Middle frontal gyrus (tissue), 1 donor: ENCODE measurements at regions not wholly inside any gene's neighbourhood (a gene's known extent, or its start where the extent isn't known, plus 50 kb on each side); places are given as distances from the start of the nearest gene placed in this dataset.

Experiments used
- DNase-seq: peaks from one replicate; pipeline ENCODE4 v3.0.0-alpha.2; 2015; ENCODE audit warnings: low spot score; ENCODE audit errors: extremely low spot score

DNA sequence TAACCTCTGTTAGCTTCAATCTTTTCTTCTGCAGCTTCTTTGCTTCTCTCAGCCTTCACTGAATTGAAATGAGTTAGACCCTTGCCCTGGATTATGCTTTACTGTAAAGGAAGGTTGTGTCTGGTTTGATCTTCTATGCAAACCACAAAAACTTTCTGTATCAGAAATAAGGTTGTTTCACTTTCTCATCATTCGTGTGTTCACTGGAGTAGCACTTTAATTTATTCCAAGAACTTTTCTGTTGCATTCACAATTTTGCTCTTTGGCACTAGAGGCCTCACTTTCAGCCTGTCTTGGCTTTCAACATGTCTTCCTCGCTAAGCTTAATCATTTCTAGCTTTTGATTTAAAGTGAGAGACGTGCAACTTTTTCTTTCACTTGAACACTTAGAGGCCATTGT is 365.3 kb downstream of the TDRD15 start:
- DNase-seq = no peak

DNA sequence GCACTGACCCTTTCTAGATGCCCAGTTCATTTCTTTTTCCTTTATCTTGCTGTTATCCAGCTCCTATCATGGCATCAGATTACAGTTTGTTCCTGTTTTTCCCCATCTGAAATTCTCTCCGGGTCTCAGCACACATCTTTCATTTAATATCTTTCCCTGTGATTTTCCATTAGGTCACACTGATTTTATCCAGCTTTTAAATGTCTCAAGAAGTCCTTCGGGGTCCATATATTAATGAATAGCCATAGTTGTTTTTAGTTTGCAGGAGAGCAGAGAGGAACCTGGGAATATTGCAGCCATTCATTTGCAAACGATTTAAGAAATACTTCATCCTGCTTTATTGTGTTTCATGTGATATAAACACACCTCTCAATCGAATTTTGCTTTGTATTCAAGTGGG is 374.2 kb downstream of the TDRD15 start:
- no peak for DNase-seq

DNA sequence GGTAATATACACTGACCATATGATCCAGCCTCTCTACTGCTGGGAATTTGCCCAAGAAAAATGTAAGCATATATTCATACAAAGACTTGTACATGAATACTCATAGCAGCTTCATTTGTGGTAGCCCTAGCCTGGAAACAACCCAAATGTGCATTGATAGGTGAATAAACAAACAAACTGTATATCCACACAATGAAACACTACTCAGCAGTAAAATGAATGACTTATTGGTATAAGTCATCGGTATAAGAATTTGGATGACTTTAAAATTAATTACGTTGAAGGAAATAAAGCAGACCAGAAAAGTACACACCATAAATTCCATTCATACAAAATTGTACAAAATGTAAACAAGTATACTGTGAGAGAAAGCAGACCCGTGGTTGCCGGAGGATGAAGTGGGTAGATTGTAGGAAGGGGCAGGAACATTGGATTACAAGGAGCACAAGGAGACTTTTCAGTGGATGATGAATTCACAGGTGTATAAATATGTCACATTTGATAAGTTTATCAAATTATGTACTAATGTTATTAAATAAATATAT is 376.7 kb downstream of the TDRD15 start:
- DNase-seq = no peak

DNA sequence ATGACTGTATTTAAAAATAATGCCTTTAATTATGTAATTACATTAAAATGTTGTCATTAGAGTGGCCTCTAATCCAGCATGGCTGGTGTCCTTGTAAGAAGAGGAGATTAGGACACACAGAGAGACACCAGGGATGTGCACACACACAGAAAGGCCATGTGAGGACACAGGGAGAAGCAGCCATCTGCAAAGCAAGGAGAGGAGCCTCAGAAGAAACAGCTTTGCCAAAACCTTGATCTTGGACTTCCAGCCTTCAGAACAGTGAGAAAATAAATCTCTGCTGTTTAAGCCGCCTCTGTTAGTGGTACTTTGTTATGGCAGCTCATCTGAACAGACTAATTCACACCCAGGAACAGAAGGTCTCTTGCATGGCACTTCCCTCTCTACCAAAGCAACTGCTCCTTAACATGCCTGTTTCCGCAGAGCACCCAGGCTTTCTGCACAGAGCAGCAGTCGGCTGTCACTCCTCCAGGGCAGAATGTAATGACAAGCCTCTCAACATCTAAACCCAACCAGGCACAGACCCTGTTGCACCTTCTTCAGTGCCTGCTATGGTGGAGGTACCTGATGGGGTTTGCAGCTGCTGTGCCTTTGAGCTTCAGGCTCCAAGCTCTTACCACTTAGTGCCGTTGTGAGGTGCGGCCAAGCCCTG is 377.7 kb downstream of the TDRD15 start:
- no peak for DNase-seq

DNA sequence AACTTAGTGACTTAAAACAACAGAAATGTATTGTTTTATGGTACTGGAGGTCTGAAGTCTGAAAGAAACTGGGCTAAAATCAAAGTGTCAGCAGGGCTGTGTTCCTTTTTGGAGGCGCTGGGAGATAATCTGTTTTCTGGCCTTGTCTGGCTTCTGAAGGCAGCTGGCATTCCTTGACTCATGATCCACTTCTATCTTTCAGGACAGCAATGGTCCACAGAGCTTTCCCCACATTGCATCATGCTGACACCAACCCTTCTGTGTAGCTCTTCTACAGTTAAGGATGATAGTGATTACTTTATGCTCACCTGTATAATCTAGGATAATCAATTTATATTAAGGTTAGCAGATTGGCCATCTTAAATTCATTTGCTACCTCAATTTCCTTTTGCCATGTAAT is 392.1 kb downstream of the TDRD15 start:
- DNase-seq = no peak

DNA sequence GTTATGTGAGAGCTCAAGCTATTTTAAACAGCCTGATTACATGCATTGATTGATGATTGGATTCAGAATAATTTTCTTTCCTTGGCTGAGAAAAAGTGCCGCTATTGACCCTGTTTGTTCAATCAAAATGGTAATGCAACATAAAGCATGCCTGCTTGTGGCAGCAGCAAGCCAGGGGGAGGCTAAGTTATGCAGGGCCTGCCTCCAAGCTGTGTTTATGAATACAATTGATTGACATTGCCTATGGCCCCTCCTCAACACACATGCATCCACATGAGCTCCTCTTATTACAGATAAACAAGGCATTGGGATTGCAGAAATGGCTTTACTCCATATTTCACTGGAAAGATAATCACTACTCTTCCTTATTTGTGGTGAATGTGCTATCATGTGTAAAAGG is 395.6 kb downstream of the TDRD15 start:
- DNase-seq = no peak

DNA sequence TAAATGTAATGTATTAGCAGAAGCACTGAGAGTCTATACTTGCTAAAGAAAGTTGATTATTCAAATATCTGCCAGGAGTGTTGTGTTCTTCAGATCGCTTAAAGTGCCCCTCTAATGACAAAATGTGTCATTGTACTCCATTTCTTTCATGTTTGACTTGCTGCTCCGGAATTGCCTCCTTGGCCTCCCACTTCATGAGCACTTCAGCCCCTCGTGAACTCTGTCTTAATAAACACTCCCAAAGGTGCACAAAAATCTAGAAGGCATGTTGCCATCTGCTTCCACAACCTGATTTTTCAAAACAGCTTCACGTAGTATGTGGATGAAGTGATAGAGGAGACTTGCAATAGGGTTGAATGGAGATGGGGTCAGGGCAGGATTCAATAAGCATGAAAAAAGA is 396.1 kb downstream of the TDRD15 start:
- no peak for DNase-seq

DNA sequence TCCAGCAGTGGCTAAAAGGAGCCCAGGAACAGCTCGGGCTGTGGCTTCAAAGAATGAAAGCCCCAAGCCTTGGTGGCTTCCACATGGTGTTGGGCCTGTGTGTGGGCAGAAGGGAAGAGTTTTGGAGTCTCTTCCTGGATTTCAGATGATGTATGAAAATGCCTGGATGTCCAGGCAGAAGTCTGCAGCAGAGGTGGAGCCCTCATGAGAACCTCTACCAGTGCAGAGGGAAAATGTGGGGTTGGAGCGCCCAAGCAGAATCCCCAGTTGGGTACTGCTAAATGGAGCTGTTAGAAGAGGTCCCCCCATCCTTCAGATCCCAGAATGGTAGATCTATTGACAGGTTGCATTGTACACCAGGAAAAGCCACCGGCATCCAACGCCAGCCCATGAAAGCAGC is 412.1 kb downstream of the TDRD15 start:
- DNase-seq = no peak

DNA sequence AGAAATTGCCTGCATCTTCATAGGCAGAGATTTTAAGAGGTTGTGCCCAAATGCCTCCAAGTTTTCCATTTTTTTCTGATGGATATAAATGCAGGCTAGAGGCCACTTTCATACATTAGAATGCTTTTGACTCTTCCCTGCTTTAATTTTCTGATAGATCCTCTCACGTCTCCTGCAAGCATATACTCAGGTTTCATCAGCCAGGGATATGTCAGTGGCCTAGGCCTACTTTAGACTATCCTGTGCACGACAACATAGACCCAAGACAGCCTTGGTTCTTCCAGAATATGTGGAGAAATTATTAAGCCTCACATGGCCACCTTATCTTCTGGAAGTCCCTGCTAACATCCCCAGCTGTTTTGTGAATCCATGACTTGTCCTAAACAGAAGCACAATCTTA is 415.9 kb downstream of the TDRD15 start:
- no peak for DNase-seq

DNA sequence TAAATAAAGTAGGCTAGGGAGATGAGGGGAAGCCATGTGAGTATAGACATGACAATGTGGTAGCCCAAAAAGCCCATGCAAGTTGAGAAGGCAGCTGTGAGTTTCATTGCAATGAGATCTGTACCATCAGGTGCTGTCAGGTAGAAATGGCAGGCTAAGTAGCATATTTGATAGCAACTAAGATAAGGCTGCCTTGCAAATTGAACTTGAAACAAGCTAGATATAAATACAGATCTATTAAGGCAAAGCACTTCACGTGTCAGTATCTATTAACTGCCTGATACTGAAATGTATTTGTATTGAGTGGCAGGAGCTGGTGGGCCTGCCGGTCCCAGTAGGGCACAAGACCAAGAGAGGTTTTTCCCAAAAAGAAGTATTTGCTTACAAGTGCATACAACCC is 419.9 kb downstream of the TDRD15 start:
- no peak for DNase-seq

DNA sequence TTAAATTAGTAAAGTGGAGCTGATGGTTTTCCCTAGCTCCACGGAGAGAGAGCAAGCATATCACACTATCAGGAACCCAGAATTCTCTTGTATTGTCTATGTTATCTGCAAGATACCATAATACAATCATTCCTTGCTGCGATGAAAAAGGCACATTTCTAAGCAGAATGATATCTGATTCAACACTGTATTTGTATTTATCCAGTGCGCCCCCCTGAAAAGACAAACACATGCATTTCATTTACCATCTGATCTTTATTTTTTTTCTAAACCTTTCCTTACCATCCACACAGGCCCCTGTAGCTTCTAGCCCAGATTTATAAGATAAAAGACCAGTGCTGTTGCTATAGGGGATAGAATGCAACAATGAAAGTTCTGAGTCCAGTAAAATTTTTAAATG is 420.6 kb downstream of the TDRD15 start:
- DNase-seq = no peak

DNA sequence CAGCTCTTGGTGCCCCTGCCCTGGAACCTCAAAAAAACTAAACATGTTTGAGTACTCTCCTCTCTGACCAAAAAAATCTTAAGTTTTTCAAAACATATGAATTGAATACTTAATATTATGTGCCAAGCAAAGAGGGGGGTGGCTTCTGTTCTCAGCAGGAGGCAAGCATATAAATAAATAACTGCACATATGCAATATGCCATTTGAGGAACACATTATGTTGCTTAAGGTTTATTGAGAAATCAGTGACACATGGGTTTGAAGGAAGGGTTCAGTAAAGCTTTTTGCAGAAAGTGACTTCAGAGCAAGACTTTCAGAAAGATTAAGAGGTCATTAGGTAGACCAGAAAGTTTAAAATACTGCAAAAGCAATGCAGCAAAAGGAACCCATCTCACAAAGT is 429.2 kb downstream of the TDRD15 start:
- DNase-seq = no peak

DNA sequence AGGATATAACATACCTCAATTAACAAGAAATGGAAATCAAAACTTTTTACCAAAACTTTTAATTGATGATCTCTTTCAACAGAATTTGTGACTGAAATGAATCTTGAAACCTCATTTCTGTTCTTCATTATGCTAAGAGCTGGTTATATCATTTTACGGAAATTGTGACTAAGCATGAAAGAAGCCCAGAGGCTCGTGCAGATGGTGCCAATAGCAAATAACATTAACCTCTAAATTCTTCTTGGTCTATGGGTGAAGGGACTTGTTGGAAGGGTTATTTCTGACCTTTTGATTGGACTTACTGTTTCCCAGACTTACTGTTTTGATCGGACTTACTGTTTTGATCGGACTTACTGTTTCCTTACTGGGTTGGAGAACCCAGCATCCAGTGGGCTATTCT is 435.6 kb downstream of the TDRD15 start:
- DNase-seq = no peak

DNA sequence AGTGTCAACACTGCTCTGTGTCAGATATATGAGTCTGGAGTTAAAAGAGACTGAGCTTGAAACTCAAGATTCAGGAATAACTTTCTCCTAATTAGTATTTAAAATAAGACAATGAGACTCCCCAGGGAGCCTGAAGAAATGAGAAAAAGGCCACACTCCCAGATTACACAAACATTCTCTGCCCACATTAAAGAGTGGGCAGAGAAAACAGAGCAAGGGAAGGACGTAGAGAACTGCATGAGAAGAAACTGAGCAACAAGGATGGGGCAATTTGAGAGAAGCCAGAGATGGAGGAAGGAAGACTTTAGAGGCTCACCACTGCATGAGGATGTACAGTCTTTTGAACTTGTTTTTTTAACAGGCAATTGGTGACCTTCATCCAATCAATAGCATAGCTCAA is 438.2 kb downstream of the TDRD15 start:
- DNase-seq = no peak

DNA sequence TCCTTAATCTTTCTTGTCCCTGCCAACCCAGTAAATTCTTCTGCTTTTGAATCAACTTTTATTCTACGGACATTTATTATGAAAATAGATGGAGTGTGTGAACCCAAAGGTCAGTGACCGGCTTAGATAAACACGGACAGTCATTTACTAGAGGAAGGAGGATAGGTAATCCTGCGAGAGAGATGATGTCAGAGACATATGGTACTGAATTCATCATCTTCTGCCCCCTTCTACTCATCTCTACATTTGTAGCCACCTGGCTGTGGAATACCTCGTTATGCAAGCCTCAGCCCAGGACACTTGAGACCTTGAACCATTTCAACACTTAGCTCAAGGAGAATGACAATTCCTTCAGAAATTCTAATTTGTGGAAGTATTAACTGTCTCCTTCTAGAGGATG is 443.6 kb downstream of the TDRD15 start:
- no peak for DNase-seq

DNA sequence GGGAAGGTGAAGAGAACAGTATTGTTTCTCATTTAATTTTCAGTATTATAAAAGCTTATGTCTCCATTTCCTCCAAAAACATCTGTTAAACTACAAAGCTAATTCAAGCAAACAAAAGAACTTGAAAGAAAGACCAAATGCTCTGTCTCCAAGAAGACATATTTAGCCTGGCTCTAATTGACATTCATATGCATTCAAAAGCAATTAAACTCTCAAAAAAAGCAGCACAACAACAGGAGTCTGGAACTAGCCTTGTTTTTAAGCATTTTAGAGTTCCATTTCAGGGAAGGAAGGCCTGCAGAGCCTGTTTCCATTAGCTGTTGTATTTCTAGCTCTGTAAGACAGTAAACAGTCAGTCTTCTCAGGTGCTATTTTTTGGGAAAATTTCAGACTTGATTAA is 447.9 kb downstream of the TDRD15 start:
- no peak for DNase-seq

DNA sequence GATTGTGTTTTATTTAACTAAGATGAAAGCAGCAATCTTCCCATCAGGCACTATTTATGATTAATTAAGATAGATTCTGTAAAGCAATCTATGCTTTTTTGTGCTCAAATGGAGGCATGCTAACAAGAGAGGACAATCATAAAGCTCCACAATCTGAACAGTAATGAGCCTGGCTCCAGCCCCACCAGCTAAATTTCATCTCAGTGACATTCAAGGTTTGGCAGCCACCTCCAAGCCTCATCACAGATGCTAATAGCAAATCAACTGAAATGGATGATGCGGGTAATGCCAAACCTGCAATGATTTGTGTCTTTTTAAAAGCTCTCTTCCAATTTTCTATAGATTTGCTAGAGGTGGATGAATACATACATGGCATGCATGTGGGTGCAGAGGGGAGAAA is 456.6 kb downstream of the TDRD15 start:
- DNase-seq = no peak

DNA sequence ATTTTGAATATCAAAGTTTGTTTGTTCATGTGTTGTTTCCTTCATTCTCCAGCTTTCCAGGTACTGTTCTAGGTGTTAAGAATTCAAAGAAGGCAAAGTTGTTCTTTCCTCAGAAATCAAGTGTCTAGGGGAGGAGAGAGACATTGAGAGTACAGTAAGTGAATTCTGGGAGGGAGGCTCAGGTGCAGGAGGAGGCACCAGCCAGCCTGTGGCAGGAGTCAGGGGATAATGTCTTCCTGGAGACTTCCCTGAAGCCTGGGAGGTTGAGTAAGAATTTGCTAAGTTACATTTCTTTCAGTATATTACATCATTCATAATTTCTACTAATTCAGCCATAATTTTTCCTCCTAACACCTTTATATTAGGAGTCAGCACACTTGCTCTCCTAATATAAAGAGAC is 462.1 kb downstream of the TDRD15 start:
- no peak for DNase-seq

DNA sequence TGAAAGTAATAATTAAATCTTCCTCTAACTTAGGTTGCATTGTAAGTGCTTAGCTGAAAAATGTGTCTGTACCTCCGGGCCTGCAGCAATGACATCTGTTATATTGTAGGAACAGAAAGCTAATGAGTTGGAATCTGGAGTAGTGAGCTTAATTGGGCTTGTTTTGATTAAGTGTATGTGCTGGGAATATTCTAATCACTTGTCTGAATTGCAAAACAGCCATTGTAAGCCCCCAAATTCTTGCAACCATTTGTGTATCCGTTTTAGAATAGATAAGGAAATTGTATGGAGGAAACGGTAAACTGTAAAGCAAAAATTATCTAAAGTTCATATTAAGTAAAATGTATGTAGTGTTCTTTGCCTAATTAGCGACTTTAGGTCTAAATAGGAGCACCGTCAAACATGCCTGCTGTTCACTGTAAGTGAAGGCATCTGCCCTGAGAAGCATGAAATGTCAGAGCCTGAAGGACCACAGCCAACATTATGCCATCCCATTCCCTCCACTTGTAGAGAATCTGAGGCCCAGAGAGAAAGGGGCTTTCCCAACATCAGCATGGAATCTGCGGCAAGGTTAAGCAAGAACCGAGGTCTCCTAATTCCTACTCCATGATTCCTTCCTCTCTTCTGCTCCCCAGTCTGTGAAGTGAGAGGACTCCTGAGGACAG is 466.4 kb downstream of the TDRD15 start:
- DNase-seq = no peak

DNA sequence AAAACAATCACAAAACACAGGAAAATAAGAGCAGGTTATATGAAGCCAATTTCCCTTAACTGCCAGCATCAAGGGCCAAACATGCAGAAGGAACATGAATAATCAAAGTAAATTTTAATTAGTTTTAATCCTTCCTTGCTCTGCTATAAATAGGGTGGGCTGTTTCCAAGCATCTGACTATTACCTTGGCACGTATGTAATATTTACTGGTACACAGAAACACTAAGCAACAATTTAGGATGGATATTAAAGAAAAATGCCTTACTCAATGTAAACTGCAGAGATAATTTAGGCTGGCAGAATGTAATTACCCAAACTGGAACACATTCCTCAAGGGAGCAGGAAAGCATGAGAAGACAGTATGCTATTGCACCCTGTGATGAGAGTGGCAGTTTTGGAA is 468.2 kb downstream of the TDRD15 start:
- DNase-seq = no peak

DNA sequence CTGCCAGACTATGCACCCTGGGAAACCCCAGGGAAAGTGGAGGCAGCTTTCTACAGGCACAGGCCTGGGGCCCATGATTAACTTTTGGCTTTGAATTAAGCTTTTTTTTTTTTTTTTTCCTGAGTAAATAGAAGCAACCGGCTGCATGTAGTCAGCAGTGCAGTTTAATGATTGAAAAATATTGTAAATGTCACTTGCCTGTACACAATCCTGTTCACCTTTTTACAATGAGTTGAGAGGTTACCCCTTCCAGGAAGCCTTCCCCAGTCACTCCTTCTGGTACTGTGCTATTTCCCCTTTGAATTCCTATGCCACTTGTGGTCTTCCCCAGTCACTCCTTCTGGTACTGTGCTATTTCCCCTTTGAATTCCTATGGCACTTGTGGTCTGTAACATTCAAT is 475.6 kb downstream of the TDRD15 start:
- DNase-seq = no peak

DNA sequence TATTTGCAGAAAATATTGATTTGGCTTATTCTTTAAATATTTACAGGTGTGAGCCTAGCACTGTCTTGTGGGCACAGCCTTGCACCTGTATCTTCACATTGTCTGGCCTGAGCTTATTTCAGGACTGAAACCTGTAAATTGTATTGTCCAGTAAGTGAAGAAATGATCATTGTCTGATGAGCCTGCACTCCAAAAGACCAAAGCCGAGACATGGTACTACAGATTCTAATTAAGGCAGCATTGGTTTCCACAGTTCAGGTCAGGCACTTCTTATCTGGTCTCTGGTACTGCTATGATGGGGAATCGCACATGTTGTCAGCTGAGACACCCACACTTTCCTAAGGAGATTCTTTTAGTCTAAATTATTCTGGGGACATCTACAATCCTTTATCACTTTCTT is 479.0 kb downstream of the TDRD15 start:
- DNase-seq = no peak

DNA sequence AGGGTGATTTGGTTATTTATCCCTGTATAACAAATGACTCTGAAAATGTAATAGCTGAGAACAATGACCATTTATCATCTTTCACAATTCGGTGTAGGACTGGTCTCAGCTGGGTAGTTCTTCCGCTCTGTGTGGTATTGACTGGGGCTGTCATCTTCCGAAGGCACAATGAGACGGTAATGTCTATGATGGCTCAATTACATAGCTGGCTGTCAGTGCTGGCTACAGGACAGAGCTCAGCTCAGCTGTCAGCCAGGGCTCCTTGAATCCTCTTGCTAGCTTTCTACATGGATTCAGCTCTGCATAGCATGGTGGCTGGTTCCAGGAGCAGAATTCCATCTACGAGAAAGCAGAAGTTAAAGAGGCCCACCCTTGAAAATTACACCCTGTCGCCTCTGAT is 483.8 kb downstream of the TDRD15 start:
- DNase-seq = no peak
